NT2/D1 (cell line): ENCODE measurements at regions not wholly inside any gene's neighbourhood (a gene's known extent, or its start where the extent isn't known, plus 50 kb on each side); places are given as distances from the start of the nearest gene placed in this dataset.

Experiments
- SUZ12 ChIP-seq: IDR thresholded peaks from 2 replicates; pipeline ENCODE4 v1.6.1; 2011; ENCODE audit not compliant: insufficient read length, insufficient read depth; ENCODE audit errors: extremely low read depth
- YY1 ChIP-seq: IDR thresholded peaks from 2 replicates; pipeline ENCODE4 v1.6.1; 2011; ENCODE audit not compliant: insufficient read length, insufficient read depth
- ZNF274 ChIP-seq: IDR thresholded peaks from 2 replicates; pipeline ENCODE4 v1.6.1; 2011; ENCODE audit warnings: mild to moderate bottlenecking, low read depth, low read length

- no peak for TF ChIP-seq SUZ12
- TF ChIP-seq ZNF274: no peak
- no peak for TF ChIP-seq YY1
These were observed 1094.1 kb upstream of the TMEM132C start for GRCh38 chr12:127172861-127173260.
